HL-60 (cell line): ENCODE measurements at regions not wholly inside any gene's neighbourhood (a gene's known extent, or its start where the extent isn't known, plus 50 kb on each side); places are given as distances from the start of the nearest gene placed in this dataset.

ENCODE experiments used
- POLR2AphosphoS5 ChIP-seq: IDR thresholded peaks from 2 replicates; pipeline ENCODE4 v1.6.1; 2012; ENCODE audit warnings: low read depth
- TF ChIP-seq, protein P1 (sequence below): IDR thresholded peaks from one replicate; pipeline ENCODE4 v1.5.1; 2011; ENCODE audit warnings: low read length, control low read depth, inconsistent platforms; ENCODE audit not compliant: insufficient read depth

DNA sequence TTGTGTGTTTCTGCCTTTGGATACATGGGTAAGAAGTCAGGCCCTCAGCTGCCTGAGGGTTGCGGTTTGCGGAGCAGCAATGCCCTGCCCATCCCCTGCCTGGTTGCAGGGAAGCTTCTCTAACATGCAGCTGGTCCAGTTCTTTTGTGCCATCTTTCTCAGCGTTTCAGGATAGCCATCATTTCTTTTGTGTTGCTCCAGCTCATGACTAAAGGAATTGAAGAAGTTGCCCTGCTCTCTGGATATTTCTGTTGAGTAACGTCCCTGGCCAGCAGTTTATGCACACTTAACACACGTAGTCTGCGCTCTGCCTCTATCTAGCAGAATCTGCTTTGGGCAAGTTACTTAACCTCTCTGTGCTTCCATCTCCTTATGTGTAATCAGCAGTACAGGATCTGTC, 62.1 kb downstream of the DOP1B start:
- TF ChIP-seq, protein P1, sequence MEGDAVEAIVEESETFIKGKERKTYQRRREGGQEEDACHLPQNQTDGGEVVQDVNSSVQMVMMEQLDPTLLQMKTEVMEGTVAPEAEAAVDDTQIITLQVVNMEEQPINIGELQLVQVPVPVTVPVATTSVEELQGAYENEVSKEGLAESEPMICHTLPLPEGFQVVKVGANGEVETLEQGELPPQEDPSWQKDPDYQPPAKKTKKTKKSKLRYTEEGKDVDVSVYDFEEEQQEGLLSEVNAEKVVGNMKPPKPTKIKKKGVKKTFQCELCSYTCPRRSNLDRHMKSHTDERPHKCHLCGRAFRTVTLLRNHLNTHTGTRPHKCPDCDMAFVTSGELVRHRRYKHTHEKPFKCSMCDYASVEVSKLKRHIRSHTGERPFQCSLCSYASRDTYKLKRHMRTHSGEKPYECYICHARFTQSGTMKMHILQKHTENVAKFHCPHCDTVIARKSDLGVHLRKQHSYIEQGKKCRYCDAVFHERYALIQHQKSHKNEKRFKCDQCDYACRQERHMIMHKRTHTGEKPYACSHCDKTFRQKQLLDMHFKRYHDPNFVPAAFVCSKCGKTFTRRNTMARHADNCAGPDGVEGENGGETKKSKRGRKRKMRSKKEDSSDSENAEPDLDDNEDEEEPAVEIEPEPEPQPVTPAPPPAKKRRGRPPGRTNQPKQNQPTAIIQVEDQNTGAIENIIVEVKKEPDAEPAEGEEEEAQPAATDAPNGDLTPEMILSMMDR: no peak
- no peak for TF ChIP-seq POLR2AphosphoS5
